H1 (cell line): ENCODE measurements at regions not wholly inside any gene's neighbourhood (a gene's known extent, or its start where the extent isn't known, plus 50 kb on each side); places are given as distances from the start of the nearest gene placed in this dataset.

Experiments used
- CBX5 ChIP-seq: fragments of 300-800, 300-1000 bp; sonication (generic); IDR thresholded peaks from 2 replicates; pipeline ENCODE4 v1.7.1; 2016; ENCODE audit warnings: antibody characterized with exemption, low read length, low read depth
- CTBP2 ChIP-seq: IDR thresholded peaks from 2 replicates; pipeline ENCODE4 v1.7.0; 2011; ENCODE audit warnings: borderline replicate concordance, mild to moderate bottlenecking, moderate library complexity, mixed read lengths, low read length; ENCODE audit not compliant: insufficient read depth, insufficient read length
- FOSL1 ChIP-seq: IDR thresholded peaks from 2 replicates; pipeline ENCODE4 v1.6.1; 2011; ENCODE audit warnings: mild to moderate bottlenecking, low read depth, low read length, moderate library complexity; ENCODE audit not compliant: insufficient read depth
- NRF1 ChIP-seq: IDR thresholded peaks from 2 replicates; pipeline ENCODE4 v1.6.1; 2011; ENCODE audit warnings: mild to moderate bottlenecking, low read depth, low read length, improper control_type of control experiment
- RNF2 ChIP-seq: fragments of 200-900, 300-1000 bp; sonication (generic); IDR thresholded peaks from 2 replicates; pipeline ENCODE4 v1.7.1; 2016; ENCODE audit warnings: borderline replicate concordance, low read depth, mild to moderate bottlenecking, antibody characterized with exemption, low read length; ENCODE audit not compliant: poor library complexity, severe bottlenecking; ENCODE audit errors: missing control alignments
- SIRT6 ChIP-seq: IDR thresholded peaks from one replicate; pipeline ENCODE4 v1.7.1; 2012; ENCODE audit warnings: low read length, inconsistent platforms
- TAF1 ChIP-seq: IDR thresholded peaks from 2 replicates; pipeline ENCODE4 v1.6.1; 2011; ENCODE audit warnings: mild to moderate bottlenecking, low read depth, low read length
- TF ChIP-seq, protein P1 (sequence below): fragments of 300-600 bp; sonication (generic); IDR thresholded peaks from 2 replicates; pipeline ENCODE4 v1.7.1; 2012; ENCODE audit warnings: low read length, moderate library complexity, mild to moderate bottlenecking, inconsistent platforms; ENCODE audit not compliant: insufficient replicate concordance
- TF ChIP-seq, protein P2 (sequence below): IDR thresholded peaks from 2 replicates; pipeline ENCODE4 v1.6.1; 2012; ENCODE audit warnings: low read length, inconsistent platforms

DNA sequence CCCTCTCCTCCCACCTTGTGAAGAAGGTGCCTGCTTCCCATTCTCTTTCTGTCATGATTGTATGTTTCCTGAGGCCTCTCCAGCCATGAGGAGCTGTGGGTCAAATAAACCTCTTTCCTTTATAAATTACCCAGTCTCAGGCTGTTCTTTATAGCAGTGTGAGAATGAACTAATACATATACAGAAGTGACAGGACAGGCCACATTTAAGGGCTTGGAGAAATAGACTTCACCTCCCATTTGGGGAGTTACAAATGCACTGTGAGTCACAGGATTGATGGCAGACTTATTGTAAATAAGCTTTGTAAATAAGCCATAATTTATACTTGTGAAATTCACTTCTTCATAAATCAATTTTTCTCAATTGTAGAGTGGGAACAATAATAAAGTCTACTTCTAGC is 543.3 kb downstream of the LRRIQ3 start (continued):
- TF ChIP-seq, protein P1, sequence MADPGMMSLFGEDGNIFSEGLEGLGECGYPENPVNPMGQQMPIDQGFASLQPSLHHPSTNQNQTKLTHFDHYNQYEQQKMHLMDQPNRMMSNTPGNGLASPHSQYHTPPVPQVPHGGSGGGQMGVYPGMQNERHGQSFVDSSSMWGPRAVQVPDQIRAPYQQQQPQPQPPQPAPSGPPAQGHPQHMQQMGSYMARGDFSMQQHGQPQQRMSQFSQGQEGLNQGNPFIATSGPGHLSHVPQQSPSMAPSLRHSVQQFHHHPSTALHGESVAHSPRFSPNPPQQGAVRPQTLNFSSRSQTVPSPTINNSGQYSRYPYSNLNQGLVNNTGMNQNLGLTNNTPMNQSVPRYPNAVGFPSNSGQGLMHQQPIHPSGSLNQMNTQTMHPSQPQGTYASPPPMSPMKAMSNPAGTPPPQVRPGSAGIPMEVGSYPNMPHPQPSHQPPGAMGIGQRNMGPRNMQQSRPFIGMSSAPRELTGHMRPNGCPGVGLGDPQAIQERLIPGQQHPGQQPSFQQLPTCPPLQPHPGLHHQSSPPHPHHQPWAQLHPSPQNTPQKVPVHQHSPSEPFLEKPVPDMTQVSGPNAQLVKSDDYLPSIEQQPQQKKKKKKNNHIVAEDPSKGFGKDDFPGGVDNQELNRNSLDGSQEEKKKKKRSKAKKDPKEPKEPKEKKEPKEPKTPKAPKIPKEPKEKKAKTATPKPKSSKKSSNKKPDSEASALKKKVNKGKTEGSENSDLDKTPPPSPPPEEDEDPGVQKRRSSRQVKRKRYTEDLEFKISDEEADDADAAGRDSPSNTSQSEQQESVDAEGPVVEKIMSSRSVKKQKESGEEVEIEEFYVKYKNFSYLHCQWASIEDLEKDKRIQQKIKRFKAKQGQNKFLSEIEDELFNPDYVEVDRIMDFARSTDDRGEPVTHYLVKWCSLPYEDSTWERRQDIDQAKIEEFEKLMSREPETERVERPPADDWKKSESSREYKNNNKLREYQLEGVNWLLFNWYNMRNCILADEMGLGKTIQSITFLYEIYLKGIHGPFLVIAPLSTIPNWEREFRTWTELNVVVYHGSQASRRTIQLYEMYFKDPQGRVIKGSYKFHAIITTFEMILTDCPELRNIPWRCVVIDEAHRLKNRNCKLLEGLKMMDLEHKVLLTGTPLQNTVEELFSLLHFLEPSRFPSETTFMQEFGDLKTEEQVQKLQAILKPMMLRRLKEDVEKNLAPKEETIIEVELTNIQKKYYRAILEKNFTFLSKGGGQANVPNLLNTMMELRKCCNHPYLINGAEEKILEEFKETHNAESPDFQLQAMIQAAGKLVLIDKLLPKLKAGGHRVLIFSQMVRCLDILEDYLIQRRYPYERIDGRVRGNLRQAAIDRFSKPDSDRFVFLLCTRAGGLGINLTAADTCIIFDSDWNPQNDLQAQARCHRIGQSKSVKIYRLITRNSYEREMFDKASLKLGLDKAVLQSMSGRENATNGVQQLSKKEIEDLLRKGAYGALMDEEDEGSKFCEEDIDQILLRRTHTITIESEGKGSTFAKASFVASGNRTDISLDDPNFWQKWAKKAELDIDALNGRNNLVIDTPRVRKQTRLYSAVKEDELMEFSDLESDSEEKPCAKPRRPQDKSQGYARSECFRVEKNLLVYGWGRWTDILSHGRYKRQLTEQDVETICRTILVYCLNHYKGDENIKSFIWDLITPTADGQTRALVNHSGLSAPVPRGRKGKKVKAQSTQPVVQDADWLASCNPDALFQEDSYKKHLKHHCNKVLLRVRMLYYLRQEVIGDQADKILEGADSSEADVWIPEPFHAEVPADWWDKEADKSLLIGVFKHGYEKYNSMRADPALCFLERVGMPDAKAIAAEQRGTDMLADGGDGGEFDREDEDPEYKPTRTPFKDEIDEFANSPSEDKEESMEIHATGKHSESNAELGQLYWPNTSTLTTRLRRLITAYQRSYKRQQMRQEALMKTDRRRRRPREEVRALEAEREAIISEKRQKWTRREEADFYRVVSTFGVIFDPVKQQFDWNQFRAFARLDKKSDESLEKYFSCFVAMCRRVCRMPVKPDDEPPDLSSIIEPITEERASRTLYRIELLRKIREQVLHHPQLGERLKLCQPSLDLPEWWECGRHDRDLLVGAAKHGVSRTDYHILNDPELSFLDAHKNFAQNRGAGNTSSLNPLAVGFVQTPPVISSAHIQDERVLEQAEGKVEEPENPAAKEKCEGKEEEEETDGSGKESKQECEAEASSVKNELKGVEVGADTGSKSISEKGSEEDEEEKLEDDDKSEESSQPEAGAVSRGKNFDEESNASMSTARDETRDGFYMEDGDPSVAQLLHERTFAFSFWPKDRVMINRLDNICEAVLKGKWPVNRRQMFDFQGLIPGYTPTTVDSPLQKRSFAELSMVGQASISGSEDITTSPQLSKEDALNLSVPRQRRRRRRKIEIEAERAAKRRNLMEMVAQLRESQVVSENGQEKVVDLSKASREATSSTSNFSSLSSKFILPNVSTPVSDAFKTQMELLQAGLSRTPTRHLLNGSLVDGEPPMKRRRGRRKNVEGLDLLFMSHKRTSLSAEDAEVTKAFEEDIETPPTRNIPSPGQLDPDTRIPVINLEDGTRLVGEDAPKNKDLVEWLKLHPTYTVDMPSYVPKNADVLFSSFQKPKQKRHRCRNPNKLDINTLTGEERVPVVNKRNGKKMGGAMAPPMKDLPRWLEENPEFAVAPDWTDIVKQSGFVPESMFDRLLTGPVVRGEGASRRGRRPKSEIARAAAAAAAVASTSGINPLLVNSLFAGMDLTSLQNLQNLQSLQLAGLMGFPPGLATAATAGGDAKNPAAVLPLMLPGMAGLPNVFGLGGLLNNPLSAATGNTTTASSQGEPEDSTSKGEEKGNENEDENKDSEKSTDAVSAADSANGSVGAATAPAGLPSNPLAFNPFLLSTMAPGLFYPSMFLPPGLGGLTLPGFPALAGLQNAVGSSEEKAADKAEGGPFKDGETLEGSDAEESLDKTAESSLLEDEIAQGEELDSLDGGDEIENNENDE: no peak
- no peak for TF ChIP-seq SIRT6
- TF ChIP-seq NRF1: no peak
- TF ChIP-seq FOSL1: no peak
- no peak for TF ChIP-seq TAF1
- TF ChIP-seq, protein P2, sequence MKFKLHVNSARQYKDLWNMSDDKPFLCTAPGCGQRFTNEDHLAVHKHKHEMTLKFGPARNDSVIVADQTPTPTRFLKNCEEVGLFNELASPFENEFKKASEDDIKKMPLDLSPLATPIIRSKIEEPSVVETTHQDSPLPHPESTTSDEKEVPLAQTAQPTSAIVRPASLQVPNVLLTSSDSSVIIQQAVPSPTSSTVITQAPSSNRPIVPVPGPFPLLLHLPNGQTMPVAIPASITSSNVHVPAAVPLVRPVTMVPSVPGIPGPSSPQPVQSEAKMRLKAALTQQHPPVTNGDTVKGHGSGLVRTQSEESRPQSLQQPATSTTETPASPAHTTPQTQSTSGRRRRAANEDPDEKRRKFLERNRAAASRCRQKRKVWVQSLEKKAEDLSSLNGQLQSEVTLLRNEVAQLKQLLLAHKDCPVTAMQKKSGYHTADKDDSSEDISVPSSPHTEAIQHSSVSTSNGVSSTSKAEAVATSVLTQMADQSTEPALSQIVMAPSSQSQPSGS: no peak
- TF ChIP-seq RNF2: no peak
- TF ChIP-seq CTBP2: no peak
- TF ChIP-seq CBX5: no peak
